ENCODE measurements at regions not wholly inside any gene's neighbourhood (a gene's known extent, or its start where the extent isn't known, plus 50 kb on each side); places are given as distances from the start of the nearest gene placed in this dataset.

DNA sequence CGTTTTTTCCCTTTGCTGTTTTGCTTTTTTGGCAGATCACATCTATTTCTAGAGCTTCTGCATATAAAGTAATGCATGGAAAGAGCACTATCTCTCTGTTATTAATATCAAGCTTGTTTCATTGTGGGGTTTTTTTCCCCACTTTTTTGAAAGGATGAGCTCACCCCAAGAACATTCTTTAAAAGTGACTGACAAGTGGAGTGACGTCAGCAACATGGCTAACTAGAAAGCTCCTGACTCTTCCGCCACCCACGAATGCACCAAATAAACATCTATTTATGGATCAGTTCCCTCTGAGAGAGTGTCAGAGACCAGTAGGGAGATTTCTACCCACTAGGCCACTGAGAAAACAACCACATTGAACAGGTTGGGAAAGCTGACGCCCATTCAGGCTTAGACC, 445.4 kb downstream of the GALC start:
- no peak overlapping the region for H3K4me3 ChIP-seq (ENCODE audit: low read depth, low read length)
- TF ChIP-seq, protein P1, sequence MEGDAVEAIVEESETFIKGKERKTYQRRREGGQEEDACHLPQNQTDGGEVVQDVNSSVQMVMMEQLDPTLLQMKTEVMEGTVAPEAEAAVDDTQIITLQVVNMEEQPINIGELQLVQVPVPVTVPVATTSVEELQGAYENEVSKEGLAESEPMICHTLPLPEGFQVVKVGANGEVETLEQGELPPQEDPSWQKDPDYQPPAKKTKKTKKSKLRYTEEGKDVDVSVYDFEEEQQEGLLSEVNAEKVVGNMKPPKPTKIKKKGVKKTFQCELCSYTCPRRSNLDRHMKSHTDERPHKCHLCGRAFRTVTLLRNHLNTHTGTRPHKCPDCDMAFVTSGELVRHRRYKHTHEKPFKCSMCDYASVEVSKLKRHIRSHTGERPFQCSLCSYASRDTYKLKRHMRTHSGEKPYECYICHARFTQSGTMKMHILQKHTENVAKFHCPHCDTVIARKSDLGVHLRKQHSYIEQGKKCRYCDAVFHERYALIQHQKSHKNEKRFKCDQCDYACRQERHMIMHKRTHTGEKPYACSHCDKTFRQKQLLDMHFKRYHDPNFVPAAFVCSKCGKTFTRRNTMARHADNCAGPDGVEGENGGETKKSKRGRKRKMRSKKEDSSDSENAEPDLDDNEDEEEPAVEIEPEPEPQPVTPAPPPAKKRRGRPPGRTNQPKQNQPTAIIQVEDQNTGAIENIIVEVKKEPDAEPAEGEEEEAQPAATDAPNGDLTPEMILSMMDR (IDR thresholded peaks at IDR 0.05; ENCODE audit: insufficient read depth, low read length) = no peak
- no peak for DNase-seq (ENCODE audit: low read depth)

DNA sequence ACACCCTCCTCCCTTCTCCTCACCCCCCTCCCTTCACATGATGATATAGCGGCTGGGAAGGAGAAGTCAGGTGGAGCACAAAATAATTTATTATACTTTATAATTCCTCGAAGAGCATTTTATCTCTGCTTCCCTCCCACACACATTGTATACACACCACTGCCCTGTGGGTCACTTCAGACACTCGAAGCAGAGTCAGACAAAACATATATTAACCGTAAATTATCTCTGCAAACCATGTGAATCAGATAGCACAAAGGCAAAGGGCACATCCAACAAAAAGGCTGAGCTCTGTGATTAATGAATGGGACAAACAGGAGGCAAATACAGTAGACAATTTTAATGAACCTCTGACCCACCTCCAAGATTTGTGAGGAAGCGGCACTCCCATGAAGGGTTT, 450.7 kb downstream of the GALC start:
- no peak for DNase-seq (ENCODE audit: low read depth)
- TF ChIP-seq, protein P1 (IDR thresholded peaks at IDR 0.05; ENCODE audit: insufficient read depth, low read length) = no peak
- H3K4me3 ChIP-seq (ENCODE audit: low read depth, low read length) = no peak overlapping the region

DNA sequence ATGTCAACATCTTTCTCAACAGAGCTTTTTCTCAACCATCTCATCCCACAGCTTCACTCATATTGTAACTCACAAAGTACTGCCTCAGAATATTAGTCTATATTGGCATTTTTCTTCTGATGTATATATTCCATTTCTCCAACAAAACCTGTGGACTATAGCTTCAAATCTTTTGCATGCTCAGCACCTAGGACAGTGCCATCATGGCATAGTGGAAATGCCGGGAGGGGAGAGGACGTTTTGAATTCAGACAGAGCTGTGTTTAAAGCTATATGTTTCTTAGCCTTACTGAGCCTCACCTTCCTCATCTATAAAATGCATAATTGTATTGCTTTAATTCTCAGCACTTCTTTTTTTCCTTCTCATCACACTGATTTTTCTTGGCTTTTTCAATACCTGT, 452.6 kb downstream of the GALC start:
- no peak overlapping the region for H3K4me3 ChIP-seq (ENCODE audit: low read depth, low read length)
- TF ChIP-seq, protein P1 (IDR thresholded peaks at IDR 0.05; ENCODE audit: insufficient read depth, low read length) = no peak
- DNase-seq (ENCODE audit: low read depth) = no peak

DNA sequence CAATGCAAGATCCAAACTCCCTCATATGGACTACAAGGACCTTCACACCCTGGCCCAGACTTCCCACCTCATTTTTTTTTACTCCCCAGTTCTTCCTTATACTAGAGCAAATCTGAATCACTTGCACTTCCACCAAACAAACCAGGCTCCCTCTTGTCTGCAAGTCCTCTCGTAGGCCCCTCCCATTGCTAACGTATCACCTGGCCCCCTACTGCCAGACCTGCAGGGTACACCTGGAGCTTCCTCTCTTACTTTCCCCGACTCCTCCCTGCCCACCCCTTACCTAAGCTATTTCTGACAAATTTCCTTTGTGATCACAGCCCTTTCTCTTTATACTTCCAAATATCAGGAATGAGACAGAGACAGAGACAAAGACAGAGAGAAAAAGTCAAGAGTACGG, 463.9 kb downstream of the GALC start:
- TF ChIP-seq, protein P1 (IDR thresholded peaks at IDR 0.05; ENCODE audit: insufficient read depth, low read length) = no peak
- H3K4me3 ChIP-seq (ENCODE audit: low read depth, low read length) = no peak overlapping the region
- no peak for DNase-seq (ENCODE audit: low read depth)

DNA sequence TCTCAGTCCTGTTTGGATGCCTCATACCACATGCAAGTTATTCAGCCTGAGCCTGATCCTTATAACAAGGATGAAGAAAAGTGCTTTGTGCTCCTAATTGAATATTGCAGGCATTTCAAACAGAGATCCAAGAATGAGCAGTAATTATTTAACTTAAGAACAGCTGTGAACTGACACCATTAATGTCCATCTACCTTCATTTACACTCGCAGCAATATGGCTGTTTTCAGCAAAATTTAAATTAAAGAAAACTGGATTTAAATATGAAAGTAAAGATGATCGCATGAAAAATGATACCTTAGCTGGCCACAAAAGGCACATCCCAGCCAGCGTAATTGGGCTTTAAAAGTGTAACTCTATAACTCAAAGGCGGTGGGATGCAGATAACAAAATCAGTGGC, 466.3 kb downstream of the GALC start:
- H3K4me3 ChIP-seq (ENCODE audit: low read depth, low read length) = no peak overlapping the region
- TF ChIP-seq, protein P1 (IDR thresholded peaks at IDR 0.05; ENCODE audit: insufficient read depth, low read length) = no peak
- DNase-seq (ENCODE audit: low read depth) = no peak

DNA sequence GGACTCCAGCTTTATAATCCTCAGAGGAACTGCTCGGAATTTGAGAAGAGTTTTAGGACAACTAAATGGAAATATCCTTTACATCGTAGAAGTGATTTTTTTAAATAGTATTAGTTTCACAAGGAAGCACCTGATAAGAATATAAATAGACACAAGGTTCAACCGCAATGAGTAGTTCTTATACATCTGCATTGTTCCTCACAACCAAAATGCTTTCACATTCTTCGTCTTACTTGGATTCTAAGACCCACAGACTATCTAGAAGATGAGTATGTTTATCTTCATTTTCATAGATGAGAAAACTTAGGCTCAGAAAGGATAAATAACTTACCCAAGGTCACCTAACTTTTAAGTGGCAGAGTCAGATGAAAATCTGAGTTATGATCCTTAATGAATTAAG, 469.0 kb downstream of the GALC start:
- no peak overlapping the region for H3K4me3 ChIP-seq (ENCODE audit: low read depth, low read length)
- no peak for DNase-seq (ENCODE audit: low read depth)
- TF ChIP-seq, protein P1 (IDR thresholded peaks at IDR 0.05; ENCODE audit: insufficient read depth, low read length) = no peak

DNA sequence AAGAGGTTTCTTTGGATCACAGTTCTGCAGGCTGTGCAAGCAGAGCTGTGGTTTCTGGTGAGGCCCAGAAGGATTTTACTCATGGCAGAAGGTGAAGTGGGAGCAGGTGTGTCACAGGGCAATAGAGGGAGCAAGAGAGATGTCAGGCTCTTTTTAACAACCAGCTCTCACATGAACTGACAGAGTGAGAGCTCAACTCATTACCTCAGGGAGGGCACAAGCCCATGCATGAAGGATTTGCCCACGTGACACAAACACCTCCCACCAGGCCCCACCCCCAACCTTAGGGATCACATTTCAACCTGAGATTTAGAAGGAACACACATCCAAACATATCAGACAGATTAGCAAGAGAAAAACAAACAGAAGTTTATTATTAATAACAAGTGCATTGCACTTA, 470.4 kb downstream of the GALC start:
- H3K4me3 ChIP-seq (ENCODE audit: low read depth, low read length) = no peak overlapping the region
- DNase-seq (ENCODE audit: low read depth) = no peak
- TF ChIP-seq, protein P1 (IDR thresholded peaks at IDR 0.05; ENCODE audit: insufficient read depth, low read length) = no peak
